ENCODE measurements at regions not wholly inside any gene's neighbourhood (a gene's known extent, or its start where the extent isn't known, plus 50 kb on each side); places are given as distances from the start of the nearest gene placed in this dataset.
"Not testable (repeated sequence)": the region's sequence is repeated elsewhere in the genome, so short reads cannot be mapped to it uniquely, and the experiment has no call there.

DNA sequence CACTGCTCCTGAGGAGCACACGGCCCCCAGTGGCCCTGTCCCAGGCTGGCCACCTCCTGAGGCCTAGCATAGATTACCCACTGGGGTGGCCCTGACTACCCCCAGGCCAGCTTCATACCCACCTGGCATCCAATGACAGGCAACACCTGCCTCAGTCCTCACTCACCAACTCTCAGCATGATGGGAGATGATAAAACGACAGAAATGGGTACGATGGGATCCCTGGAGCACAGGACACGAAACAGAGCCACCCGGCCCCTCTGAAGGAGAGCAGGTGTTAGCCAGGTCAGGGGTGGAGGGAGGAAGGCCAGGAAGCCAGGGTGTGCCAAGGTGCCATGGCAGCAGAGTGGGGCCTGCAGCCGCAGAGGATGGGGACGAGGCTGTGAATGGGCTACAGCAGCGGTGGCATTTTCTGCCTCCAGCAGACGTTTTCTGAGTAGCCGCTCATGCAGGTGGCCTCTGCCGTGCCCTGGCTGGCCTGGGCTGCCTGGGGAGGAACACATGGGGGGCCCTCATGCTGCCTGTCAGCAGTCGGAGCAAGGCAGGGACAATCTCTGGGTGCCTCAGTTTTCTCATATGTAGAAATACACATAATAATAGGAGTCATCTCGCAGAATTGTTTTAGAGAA is 50.2 kb upstream of the FGF3 start:
- no peak for DNase-seq

DNA sequence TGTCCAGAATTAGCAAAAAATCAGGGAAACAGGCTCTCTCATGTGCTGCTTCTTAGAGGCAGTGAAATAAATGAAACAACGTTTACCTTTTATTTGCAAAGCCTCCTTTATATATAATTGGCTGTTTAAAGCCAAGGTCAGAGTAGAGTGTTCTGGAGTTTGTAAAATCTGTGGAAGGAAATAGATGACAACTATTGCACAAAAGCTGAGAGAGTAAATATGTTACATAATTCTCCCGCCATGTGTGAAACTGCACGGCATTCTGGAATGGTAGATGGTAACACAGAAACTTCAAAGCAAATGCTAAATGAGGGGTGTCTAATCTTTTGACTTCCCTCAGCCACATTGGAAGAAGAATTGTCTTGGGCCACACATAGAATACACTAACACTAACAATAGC is 51.5 kb upstream of the FGF3 start:
- DNase-seq = no peak

DNA sequence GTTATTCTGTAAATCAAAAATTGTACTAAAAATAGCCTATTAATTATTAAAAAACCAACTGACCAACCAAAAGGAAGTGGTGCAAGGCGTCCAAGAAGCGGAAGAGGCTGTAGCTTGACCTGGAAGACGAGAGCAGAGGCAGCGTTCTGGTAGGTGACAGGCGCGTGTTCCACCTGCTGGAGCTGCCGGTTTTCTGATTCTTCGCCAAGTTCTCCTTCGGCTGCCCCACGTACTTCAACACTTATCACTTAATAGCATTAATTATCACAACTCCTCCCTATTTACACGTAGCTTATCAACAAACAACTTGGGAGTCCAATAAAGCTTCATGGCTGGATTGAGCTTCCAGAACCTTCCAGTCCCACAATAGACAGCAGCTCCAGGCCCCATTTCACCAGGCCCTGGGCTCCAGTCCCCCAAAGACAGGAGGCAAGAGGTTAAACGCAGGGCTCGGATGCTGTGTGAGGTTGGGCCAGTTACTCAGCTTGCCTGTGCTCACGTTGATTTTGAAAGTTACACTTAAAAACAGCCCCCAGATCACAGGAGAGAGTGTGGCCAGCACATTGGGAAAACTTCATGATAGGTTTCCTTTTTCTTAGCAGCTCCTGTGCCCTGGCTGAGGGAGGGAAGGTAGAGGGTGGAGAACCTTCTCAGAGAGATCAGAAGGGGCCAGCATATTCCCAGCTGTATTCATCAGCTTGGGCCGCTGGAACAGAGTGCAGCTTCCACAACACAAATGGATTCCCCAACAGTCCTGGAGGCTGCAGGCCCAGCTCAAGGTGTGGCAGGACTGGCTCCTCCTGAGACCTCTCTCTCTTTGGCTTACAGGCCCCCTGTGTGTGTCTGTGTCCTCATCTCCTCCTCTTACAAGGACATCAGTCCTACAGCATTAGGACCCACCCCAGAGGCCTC is 54.2 kb upstream of the FGF3 start:
- no peak for DNase-seq

DNA sequence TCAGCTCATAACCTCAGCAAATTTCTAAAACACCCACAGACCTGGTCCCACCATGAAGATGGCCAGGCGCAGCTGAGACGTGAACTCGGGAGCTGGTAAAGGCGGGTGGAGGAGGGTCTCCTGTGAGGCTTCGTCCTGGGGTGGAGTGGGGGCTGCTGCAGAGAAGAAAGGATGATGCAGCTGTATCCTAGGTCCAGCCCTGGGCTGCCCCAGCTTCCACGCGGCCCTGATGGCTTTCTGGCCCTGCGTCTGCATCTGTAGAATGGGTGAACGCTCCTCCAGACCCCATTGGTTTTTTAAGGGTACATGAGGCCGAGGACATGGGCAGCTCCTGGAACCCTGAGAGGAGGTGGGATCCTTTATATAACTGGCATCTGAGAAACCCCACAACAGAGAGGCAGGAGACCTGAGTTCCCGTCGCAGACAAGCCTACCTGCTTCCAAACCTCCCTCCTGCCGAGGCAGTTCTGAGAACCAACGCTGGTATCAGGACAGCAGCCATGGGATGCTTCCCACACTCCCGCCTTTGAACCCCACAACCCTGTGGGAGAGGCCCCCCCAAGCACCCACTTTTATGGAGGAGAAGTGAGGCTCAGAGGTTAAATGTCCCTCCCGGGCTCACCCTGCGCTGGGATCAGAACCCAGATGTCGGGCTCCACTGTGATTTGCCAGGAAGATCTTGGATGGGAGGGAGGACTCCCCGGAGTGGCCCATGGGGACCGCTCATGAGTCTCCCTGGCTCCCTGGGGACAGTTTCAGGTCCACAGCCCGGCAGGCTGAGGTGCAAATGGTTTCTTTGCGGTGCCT is 55.2 kb upstream of the FGF3 start:
- no peak for DNase-seq

DNA sequence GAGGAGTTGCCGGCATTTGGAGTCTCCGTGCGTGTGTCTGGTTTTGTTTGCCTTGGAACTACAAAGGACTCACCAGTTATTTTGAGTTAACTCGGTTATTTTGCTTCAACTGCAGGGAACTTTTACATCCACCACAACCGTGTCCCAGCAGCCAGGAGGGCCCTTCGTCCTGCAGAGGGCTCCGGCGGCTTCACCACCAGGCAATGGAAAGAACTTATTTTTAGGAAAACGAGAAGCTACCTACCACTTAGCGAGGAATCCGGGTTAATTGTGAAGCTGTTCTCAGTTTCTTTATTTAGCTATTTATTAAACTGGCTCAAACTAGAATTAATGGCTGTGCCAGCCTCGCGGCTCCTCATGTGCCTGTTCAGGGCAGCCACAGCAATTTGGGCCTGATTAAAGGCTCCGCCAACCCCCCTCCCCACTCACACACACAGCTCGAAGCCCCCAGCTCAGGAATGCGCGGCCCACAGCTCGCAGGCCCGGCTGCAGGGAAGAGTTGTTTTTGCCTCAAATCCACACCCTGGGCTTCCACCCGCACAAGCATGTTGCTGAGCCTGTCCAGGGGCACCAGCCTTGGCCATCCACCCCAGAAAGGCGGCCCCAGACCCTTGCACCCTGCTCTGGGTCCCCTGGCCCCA is 55.9 kb upstream of the FGF3 start:
- DNase-seq = no peak

DNA sequence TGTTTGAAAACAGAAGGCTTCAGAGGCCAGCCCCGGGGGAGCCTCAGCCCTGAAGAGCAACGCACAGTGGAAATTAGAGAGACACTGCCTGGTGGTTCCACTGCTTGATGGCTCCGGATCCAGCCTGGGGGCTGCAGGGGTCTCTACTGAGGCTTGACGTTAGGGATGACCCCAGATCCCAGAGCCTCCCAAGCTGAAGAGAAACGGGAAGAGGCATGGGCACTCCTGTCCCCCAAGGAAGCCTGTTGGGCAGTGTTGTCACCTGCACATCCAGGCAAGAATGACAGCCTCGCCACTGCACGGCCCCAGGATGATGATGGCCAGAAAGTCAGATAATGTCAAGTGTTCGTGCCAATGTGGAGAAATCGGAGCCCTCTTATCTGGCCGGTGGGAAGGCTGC is 56.8 kb upstream of the FGF3 start:
- DNase-seq = no peak

DNA sequence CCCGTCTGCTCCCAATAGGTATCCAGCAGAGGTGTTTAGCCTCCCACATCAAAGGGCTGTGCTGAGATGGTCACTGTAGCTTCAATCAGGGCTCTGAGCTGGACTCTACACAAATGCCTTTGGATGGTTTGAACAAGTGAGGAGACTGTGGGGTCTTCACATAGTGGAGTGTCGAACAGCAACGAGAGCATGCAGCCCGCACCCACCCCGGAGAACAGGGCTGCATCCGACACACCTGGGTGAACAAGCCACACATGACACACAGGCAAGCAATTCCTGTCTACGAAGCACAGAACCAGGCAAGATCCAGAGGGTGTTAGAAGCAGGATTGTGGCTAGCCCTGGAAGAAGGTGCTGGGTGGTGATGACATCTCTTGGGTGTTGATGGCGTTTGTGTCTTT is 58.0 kb upstream of the FGF3 start:
- no peak for DNase-seq

DNA sequence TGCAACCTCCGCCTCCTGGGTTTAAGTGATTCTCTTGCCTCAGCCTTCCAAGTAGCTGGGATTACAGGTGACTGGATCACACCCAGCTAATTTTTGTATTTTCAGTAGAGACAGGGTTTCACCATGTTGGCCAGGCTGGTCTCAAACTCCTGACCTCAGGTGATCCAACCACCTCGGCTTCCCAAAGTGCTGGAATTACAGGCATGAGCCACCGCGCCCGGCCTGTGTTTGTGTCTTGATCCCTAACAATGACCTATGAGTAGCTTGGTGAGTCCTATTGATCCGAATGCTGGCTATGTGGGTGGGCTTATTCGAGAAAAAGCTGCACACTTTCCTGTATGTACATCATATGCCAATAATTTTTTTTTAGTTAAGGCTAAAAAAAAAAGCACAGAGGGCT is 58.5 kb upstream of the FGF3 start:
- not testable (repeated sequence) for DNase-seq

DNA sequence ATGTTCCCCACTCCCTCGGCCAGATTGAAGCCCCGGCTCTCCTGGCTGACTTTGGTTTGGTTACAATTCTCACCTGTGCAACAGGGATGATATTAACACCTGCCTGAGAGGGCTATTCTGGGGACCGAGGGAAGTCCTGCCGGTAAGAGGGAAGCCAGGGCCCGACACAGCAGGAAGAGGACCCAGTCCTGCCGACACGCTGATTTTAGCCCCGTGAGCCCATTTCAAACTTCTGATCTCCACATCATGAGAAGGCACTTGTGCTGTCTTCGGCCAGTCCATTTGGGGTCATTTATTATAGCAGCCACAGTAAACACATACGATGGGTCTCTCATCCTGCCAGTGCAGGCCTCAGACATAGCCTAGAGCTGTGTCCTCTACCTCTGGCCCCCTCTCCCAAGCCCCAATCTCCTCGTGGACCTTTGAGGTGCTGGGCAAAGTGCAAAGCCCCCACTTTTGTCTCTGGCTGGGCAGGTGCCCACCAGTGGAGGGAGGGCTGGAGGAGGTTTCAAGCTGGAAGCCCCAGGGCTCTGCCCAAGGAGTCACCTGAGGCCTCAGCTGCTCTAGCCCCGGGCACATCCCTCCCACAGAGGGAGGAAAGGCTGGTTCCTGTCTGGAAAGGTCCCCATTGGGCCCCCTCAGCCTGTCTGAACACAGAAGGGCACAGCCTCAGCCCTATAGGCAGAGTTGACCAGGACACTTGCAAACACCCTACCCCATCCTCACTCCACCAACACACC is 59.1 kb upstream of the FGF3 start:
- no peak for DNase-seq

DNA sequence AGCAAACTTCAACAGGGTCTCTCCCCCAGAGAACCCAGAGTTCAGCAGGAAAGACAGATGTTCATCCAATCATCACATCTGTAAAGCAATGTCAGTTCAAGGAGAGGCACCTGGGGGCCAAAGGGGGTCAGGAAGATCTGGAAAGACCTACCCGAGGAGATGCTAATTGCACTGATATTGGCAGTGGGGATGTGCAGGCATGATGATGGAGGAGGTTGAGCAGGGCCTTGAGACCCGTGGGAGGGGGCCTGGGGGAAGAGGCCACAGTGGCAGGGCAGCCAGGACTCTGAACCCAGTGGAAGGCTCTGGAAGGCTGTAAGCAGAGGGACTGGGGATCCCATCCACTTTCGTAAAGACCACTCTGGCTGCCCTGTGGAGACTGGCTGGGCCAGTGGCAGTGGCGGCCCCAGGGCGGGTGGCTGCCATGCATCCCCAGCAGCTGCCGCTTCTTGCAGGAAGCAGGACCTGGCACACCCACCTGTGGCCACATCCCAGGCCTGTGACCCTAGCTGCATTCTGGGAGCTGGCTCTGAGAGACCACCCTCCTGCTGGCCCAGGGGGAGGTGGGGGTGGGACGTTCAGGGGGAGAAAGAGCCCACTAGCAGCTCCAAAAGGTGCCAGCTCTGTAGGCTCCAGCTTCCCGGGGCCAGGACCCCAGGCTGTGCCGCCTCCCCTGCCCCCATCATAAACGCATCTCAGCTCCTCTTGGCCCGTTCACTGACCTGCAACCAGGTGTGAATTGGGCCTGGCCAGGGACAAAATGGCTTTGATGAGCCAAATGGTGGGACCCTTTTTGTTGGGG is 59.9 kb upstream of the FGF3 start:
- no peak for DNase-seq

DNA sequence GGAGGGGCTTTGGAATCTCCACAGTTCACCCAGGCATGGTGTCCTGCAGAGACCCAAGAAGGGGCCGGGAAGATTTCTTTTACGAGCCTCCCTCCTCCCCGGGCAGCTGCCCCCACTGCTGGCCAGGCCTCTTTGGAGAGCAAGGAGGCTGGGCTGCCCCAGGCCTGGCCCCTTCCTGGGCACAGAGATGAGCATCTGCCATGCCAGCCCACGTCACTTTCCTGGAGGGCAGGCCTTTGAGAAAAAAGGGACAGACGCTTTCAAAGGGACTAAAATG is 60.5 kb upstream of the FGF3 start:
- no peak for DNase-seq

DNA sequence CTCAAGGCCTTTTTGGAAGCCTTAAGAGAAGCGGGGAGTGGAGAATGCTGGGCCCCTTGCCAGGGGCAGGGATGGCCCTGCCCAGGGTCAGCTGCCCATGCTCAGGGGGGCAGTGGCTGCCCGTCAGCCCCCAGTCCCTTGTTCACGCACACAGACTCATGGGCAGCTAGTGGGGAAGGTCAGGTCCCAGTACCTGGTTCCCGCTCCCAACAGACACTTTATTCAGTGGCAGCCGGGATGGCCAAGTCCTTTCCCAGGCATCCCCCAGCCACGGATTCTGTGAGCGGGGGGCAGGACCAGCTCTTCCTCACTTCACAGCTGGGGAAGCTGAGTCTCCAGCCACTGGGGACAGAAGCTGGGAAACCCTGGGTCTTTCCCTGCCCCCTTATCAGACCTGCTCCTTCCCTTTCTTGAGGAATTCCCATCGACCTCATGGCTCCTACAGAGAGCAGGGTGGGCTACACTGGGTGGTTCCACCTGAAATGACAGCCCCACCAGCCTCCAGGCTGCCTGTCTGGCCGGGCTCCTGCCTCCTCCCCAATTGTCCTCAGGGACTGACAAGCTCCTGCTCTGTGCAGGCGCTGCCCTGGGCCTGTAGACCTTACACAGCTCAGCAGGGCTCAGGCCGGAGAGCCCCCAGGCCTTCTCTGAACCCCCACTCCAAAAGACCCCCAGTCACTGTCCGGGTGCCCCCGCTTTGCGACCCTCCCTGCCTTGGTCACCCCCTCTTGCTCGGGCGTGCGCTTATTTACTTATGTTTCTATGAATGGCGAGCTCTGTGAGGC is 61.0 kb upstream of the FGF3 start:
- no peak for DNase-seq

DNA sequence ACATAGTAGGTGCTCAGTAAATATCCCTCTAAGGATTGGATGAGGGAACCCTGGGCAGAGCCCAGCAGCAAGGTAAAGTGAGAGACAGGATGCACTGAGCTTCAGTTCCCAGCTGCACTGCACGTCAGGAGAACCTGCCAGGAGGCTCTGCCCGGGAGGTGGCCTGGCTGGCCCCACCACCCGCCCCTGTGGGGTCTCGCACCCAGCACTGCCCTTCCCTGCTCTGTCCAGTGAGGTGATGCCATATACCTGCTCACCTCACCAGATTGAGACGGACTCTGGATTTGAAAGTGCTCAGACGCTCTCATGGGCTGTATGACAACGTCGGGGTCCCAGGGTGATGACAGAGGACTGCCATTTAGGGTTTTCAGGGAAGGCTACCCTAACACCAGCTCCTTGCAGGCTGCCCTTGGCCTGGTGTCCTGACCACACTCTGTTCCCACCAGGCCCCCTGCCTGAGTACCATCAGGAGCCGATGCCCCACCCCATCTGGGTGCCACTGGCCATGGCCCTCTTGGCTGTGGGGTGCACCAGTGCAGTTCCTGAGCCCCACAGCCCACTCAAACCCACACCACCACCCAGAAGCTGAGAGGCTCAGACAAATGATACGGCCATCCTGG is 61.7 kb upstream of the FGF3 start:
- no peak for DNase-seq

DNA sequence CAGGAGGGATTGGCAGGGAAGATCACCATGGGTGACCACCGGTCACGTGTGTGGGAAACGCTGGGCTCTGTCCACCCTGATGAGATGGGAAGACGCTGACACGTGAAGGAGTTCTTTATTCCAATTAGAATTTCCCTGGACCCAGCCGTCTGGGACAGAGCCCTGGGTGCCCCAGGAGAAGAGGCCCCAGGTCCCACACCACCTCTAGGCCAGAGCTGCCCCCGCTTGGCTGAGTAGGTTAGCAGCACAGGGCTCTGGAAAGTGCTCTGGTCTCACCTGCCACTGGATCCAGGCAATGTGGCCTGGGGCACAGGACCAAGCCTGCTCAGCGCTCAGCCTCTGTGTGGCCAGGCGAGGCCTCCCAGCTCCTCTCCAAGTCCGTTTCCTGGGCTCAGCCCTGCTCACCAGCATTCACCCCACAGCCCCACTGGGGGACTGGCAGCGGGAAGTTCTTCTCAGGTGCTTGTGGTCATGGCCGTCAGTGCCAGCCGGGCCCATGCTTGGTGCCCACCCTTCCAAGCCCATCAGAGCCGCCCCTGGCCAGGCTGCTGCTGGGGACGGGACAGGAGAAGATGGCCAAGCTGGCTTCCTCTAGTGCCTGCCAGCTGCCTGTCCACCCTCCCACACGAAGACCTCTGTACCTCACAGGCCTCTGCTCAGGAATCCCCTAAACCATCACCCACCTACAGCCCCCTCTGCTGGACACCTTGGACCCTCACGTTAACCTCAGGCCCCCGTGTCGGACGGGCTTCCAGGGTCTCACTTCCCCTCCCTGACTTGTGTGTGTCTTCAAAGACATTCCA is 62.5 kb upstream of the FGF3 start:
- DNase-seq = no peak

DNA sequence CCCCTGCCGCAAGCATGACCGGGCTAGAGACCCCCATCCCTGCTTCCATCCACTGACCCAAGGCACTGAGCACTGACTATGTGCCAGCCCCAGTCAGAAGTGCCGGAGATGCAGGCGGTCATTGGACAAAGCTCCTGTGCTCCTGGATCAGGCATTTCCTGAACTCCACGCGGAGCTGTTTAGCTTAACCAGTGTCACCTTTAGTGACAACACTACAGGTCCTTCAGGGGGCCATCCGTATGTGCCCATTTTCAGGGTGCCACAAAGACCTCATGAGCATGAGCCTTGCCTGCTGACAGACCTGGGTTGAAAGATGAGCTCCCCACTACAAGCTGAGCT is 63.0 kb upstream of the FGF3 start:
- no peak for DNase-seq

DNA sequence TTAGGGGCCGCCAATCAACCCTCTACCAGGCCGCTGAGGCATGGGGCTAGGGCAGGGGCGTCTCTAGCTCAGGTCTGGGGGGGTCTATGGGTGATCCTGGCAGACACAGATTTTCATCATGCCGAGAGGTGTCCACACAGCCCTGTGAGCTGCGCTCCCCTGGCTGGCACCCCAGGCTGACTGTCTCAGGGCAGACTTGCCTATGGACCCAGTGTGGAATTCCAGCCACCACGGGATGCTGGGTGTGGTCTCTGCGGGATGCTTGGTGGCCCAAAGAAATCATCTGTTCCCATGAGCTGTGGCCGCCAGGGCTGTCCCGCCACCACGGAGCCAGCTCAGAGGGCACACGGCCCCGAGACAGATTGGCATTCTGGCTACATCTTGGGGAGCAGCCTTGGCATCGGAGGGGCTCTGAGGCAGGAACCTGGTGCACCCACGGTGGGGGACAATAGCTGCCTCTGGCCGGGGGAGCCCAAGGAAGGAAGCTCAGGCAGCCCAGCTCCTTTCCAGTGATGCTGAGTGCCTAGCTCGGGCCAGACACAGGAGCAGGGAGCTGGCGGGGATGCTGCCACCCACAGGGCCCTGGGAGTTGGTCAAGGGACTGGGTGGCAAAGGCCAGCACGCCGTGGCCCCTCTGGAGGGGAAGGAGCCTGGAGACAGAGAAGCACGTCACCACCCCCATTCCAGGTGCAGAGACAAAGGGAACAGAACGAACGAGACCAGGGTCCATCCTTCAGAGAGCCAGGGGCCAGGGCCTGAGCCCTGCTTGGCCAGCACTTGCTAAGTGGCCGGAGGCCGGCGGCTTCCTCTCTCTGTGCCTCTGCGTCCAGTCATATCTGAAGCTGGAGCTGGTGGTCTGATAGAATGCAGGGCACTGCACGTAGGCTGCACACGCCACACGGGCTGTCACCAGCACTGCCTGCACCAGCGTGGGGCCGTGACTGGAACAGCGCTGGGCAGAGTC is 64.4 kb upstream of the FGF3 start:
- DNase-seq = no peak

DNA sequence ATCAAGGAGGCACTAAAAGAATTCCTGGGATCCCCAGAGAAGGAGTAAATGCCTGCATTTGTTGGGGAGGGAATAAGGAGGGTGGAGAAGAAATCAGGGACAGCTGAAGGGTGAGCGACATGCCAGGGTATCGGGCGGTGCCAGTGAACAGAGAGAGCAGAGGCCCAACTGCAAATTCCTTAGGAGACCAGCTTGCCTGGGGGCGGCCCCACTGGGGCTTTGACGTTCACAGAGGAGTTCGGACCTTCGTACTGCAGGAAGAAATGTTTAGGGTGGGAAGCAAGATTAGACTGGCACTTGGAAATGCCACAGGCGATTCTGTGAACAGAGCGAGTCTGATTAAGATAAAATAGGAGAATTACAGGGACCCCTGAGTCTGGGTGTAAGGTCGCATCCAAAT is 65.1 kb upstream of the FGF3 start:
- no peak for DNase-seq

DNA sequence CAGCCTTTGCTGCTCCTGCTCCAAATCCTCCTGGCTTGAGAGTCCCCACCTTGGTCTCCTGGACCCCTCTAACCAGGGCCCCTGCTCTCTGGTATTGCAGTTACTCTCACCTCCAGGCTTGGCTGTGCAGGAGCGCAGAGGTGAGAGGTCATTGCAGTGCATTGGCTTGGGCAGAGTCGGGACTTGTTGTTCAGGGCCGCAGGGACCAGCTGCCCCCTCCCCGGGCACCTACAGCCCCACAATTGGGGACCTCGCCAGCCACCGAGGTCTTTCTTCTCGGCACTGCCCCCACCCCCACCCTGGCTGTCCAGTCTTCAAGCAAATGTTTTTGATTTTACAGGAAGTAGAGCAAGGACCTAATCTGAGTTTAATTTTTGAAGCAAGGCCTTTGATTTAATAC is 65.5 kb upstream of the FGF3 start:
- no peak for DNase-seq

DNA sequence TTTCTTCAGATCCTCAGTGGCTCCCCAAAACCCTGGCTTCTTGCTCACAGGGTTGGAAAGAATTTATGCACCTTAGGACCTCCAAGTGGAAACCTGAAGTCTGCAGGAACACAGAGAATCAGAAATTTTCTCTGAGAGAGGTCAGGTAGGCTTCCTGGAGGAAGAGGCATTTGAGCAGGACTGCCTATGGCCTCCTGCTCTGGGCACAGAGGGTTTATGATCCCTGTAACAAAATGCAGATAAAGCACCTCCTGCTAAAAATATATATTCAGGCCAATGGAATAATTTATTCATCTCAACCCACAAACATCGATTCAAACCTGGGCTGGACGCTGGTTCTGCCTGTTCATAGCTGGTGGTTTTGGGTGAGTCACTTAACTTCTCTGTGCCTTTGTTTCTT is 68.1 kb upstream of the FGF3 start:
- DNase-seq = no peak
